GM12864 (cell line): ENCODE measurements at regions not wholly inside any gene's neighbourhood (a gene's known extent, or its start where the extent isn't known, plus 50 kb on each side); places are given as distances from the start of the nearest gene placed in this dataset.

Experiments used
- DNase-seq: peaks from one replicate; pipeline ENCODE4 v3.0.0-alpha.2; 2011; ENCODE audit warnings: low read depth
- H3K4me3 ChIP-seq: 2 replicates; pipeline ENCODE4 v1.5.1; 2011; ENCODE audit warnings: mild to moderate bottlenecking, low read depth, low read length, control low read depth
- CTCF ChIP-seq: IDR thresholded peaks from 2 replicates; pipeline ENCODE4 v1.5.1; 2011; ENCODE audit warnings: low read depth, mild to moderate bottlenecking, moderate library complexity, low read length, control low read depth, inconsistent platforms; ENCODE audit errors: missing control alignments

DNA sequence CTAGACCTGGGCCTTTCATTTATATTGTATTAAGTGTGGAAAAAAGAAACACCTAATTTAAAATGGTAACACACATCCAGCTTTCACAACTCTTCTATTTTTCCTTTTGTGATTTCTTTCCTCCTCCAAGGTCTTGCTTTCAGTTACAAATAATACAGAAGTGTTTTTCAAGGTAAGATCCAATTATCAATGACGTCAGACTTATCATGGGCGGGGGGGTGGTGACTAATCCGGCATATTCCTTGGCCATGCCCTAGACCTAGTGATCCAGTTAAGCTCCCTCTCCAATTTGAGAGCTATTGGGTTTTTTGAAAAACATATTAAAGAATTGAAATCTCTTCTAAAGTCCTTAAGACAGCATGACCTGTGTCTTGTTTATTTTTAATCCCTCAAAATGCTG lies 669.9 kb upstream of the NR5A2 start:
- no peak for DNase-seq
- H3K4me3 ChIP-seq = no peak overlapping the region
- TF ChIP-seq CTCF = no peak

GRCh38 chr1:199362996-199363395 lies 664.5 kb upstream of the NR5A2 start:
- no peak for TF ChIP-seq CTCF
- no peak overlapping the region for H3K4me3 ChIP-seq
- DNase-seq = no peak

DNA sequence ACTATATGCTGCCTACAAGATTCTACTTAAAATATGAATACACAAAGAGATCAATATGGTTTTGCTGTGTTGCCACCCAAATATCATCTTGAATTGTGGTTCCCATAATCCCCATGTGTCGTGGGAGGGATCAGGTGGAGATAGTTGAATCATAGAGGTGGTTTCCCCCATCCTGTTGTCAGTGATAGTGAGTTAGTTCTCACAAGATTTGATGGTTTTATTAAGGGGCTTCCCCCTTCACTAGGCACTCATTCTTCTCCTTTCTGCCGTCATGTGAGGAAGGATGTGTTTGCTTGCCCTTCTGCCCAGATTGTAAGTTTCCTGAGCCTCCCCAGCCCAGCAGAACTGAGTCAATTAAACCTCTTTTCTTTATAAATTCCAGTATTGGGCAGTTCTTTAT lies 654.4 kb upstream of the NR5A2 start:
- no peak for DNase-seq
- H3K4me3 ChIP-seq = no peak overlapping the region
- TF ChIP-seq CTCF = no peak

- no peak for TF ChIP-seq CTCF
- no peak for DNase-seq
- no peak overlapping the region for H3K4me3 ChIP-seq
Observed at GRCh38 chr1:199377211-199377610, 650.3 kb upstream of the NR5A2 start.

- no peak for DNase-seq
- H3K4me3 ChIP-seq = no peak overlapping the region
- TF ChIP-seq CTCF = no peak
Observed at GRCh38 chr1:199383793-199384192, 643.7 kb upstream of the NR5A2 start.

- DNase-seq = no peak
- no peak overlapping the region for H3K4me3 ChIP-seq
- no peak for TF ChIP-seq CTCF
Observed at GRCh38 chr1:199394856-199395255, 632.7 kb upstream of the NR5A2 start.

GRCh38 chr1:199396456-199396855 lies 631.1 kb upstream of the NR5A2 start:
- H3K4me3 ChIP-seq = no peak overlapping the region
- TF ChIP-seq CTCF = no peak
- no peak for DNase-seq
